Stimulated activated naive CD8-positive, alpha-beta T cell treated with anti-CD3 and anti-CD28 coated beads, Interleukin-15, amount 100 ng/mL, for 72 hours (primary cell): ENCODE measurements at regions not wholly inside any gene's neighbourhood (a gene's known extent, or its start where the extent isn't known, plus 50 kb on each side); places are given as distances from the start of the nearest gene placed in this dataset.

ENCODE experiments used
- ATAC-seq: fragments of 150-1000 bp; cut with Tn5 transposase; 2 replicates; pipeline ENCODE4 v1.10.0; 2021; ENCODE audit warnings: mild to moderate bottlenecking, moderate library complexity
- DNase-seq, 2 donors: peaks; one replicate each; pipeline ENCODE4 v3.0.0; 2021 to 2022
- H3K27ac Mint-ChIP-seq, 2 donors: one replicate each; pipeline ENCODE4 v1.8.0; 2022; ENCODE audit warnings: mild to moderate bottlenecking in 2 of 2, mixed read lengths in 2 of 2, moderate library complexity in 2 of 2
- H3K27me3 Mint-ChIP-seq: one replicate; pipeline ENCODE4 v1.8.0; 2022; ENCODE audit warnings: mixed read lengths
- H3K4me1 Mint-ChIP-seq: one replicate; pipeline ENCODE4 v1.8.0; 2022; ENCODE audit warnings: mild to moderate bottlenecking, mixed read lengths
- H3K4me3 Mint-ChIP-seq, 2 donors: one replicate each; pipeline ENCODE4 v1.8.0; 2022; ENCODE audit warnings: mild to moderate bottlenecking in 2 of 2, mixed read lengths in 2 of 2, moderate library complexity in 1 of 2
- H3K9me3 Mint-ChIP-seq, 2 donors: one replicate each; pipeline ENCODE4 v1.8.0; 2022; ENCODE audit warnings: mixed read lengths in 2 of 2

DNA sequence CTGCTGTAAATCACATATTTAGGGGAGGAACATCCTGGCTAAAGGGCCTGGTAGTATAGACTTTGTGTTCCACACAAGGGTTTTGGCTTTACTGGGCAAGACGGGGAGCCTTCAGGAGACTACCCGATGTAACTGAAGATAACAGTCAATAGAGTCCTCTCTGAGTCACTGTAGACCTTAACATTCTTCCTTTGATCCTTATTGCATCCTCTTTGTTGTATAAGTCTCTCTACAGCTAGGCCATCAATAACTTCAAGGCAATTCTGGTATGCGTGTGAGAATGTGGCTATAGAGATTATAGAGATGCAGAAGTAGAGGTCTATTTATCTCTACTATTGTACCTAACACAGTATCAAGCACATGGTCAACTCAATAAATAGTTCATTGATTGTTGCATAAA is 67.3 kb upstream of the STK32A start:
- Mint-ChIP-seq H3K9me3 (no peaks in the 10 kb centered on the region), H3K4me1 (no peaks in the 10 kb centered on the region), H3K4me3 (no peak overlapping the region), H3K27me3 (peaks cover under 1% of the 10 kb centered on the region), H3K27ac (no peak overlapping the region)
- ATAC-seq (no peak), DNase-seq (no peak)

DNA sequence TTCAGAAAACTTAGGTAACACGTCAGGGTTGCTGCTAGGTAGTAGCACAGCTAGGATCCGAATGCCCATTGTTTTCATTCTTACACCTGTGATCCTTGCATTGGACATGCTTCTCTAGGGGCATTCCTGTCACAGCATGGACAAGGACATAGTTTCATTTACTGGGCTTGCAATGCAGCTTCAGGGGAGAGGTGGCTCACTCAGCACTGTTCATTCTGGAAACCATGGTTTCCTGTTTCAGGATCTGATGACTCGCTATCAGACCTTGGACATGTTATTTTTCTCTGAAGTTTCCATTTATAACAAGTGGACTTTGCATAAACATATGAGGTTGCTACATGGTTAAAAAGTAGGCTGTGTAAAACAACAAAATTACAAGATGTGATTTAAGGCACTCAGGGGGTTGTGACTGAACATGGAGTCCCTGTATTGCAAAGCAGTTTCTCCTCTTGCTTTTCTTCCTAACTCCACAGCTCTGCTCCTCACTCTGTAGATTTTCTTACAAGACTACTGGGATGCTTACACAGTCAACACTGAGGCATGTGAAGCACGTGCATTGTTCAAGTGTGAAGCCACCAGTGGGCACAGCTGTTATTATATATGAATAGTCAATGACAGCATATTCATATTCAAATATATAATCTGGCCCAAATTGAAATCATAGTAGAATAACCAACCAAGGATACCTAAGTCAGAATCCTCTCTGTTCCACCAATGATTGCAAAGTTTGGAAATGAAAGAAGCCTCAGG is 66.1 kb upstream of the STK32A start:
- no peak overlapping the region for H3K27ac Mint-ChIP-seq
- H3K9me3 Mint-ChIP-seq: no peaks in the 10 kb centered on the region
- H3K4me3 Mint-ChIP-seq: no peak overlapping the region
- DNase-seq (no peak), ATAC-seq (no peak)
- H3K27me3 Mint-ChIP-seq: no peaks in the 10 kb centered on the region
- H3K4me1 Mint-ChIP-seq: no peaks in the 10 kb centered on the region

DNA sequence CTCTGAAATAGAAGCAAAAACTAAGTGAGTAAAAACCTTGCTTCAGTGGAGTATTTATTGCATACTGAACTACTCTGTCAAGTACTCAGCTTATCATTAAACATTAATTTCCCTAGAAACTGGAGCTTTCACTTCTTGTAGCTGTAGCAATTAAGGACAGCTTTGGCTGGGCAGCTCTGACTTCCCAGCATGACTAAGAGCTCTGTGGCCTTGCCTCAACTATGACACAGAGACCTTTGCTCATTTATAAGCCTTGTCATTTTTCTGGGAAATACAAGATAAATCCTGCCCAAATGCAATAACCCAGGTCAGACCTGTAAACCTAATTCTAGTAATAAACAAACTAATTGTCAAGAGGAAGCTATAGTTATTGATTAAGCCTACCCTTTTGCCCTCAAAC is 65.4 kb upstream of the STK32A start:
- no peaks in the 10 kb centered on the region for H3K9me3 Mint-ChIP-seq
- no peak overlapping the region for H3K4me3 Mint-ChIP-seq
- no peaks in the 10 kb centered on the region for H3K27me3 Mint-ChIP-seq
- no peaks in the 10 kb centered on the region for H3K4me1 Mint-ChIP-seq
- DNase-seq (no peak), ATAC-seq (no peak)
- no peak overlapping the region for H3K27ac Mint-ChIP-seq

DNA sequence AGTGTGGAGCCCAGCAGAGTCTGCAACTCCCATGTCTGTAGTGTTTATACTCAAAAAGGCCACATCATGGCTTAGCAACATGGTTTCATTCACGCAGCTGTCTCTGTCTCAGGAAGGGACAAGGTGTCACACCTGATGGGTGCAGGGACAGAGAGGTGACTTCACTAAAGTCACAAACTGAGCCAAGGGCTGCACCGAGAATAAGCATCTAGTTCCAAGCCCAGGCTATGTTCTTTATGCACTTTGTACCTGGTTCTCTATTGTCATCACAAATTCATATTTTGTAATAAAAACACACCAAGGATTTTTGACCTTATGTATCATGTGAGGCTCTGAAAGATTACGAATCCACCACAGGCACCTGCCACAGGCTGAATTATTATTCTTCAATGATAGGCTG is 64.9 kb upstream of the STK32A start:
- H3K9me3 Mint-ChIP-seq: no peaks in the 10 kb centered on the region
- no peak overlapping the region for H3K4me3 Mint-ChIP-seq
- no peak for DNase-seq
- H3K27me3 Mint-ChIP-seq: no peaks in the 10 kb centered on the region
- H3K27ac Mint-ChIP-seq: no peak overlapping the region
- no peaks in the 10 kb centered on the region for H3K4me1 Mint-ChIP-seq
- no peak for ATAC-seq

GRCh38 chr5:147170603-147171002 is 64.2 kb upstream of the STK32A start:
- Mint-ChIP-seq H3K9me3 (no peaks in the 10 kb centered on the region), H3K27me3 (no peaks in the 10 kb centered on the region), H3K4me3 (no peak overlapping the region), H3K27ac (no peak overlapping the region), H3K4me1 (no peaks in the 10 kb centered on the region)
- DNase-seq (no peak), ATAC-seq (no peak)

DNA sequence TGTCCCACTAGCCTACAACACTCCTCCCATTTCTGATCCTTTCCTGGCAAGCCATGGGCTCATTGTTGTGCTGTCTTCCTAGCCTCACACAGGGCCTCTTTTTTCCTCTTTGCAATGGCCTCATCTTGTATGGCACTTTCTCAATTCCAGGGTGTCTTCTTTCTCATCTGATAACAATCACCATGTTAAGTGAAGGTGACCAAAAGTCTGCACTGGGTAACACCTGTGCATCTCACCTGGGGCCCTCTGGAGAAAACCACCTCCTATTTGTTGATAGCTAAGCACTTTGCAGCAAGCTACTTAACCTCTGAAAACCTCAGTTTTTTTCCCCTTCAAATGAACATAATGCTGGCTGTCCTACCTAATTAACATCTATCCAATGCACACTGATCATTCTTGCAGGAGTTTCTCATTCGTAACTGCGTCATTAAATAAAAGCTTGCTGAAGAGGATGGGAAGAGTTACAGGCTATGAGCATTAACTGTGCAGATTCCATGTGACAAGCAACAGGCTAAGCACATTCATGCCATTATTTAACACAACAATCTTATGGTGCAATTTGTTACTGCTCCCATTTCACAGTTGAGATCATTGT is 60.1 kb upstream of the STK32A start:
- Mint-ChIP-seq H3K9me3 (no peaks in the 10 kb centered on the region), H3K27me3 (peaks cover 15% of the 10 kb centered on the region), H3K4me1 (no peaks in the 10 kb centered on the region), H3K4me3 (no peak overlapping the region), H3K27ac (no peak overlapping the region)
- DNase-seq (no peak), ATAC-seq (no peak)

DNA sequence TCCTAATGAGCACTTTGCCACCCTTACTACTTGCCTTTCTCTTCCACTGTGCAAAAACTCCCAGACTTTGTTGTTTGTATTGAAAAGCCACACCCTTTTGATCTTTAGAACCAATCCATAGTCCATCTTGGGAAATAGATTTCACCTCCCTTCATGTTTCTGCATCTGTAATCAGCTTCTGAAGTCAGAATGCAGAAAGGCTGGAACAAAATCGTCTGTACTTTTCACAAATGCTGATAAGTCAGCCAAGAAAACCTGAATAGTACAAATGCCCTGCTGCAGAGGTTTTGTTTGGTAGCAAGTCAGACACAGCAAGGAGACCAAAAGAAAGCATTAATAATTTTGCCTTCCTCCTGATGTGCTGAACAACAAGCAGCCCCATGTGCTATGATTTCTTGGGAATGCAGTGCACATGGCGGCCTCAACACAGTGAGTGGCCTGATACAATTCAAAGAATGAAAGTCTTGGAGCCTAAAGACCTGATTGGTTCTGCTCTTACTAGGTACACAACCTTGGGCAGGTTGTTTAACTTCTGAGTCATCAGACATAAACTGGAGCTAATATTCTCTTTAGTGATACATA is 59.2 kb upstream of the STK32A start:
- ATAC-seq (no peak), DNase-seq (no peak)
- Mint-ChIP-seq H3K27me3 (peaks cover 15% of the 10 kb centered on the region), H3K4me1 (no peaks in the 10 kb centered on the region), H3K9me3 (no peaks in the 10 kb centered on the region), H3K4me3 (no peak overlapping the region), H3K27ac (no peak overlapping the region)

DNA sequence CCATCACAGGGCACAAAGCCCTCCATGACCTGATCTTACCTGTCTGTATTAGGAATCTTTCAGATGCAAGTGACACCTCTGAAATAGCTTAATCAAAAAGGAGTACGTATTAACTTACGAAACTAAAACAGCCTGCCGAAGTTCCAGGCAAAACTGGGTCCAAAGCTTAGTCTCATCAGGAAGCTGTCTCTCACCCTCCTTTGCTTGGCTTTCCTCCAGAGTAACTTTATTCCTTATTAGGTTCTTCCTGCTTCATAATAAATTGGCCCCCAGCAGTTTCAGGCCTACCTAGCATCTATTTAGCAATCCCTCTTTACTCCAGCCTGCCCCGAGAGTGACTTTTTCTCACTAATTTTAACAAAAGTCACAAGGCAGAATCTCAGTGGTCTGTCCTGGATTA is 58.4 kb upstream of the STK32A start:
- DNase-seq: no peak
- Mint-ChIP-seq H3K27me3 (peaks cover 15% of the 10 kb centered on the region), H3K4me1 (no peaks in the 10 kb centered on the region), H3K27ac (no peak overlapping the region), H3K9me3 (no peaks in the 10 kb centered on the region), H3K4me3 (no peak overlapping the region)
- no peak for ATAC-seq

GRCh38 chr5:147177125-147177840 is 57.5 kb upstream of the STK32A start:
- DNase-seq (no peak), ATAC-seq (no peak)
- Mint-ChIP-seq H3K27ac (no peak overlapping the region), H3K4me1 (no peaks in the 10 kb centered on the region), H3K9me3 (no peaks in the 10 kb centered on the region), H3K4me3 (no peak overlapping the region), H3K27me3 (peaks cover 15% of the 10 kb centered on the region)

GRCh38 chr5:147179562-147180147 is 55.2 kb upstream of the STK32A start:
- DNase-seq: no peak
- Mint-ChIP-seq H3K27me3 (peaks cover 15% of the 10 kb centered on the region), H3K27ac (no peak overlapping the region), H3K4me1 (no peaks in the 10 kb centered on the region), H3K4me3 (no peak overlapping the region), H3K9me3 (no peaks in the 10 kb centered on the region)
- ATAC-seq: no peak

- no peak overlapping the region for H3K4me3 Mint-ChIP-seq
- ATAC-seq (no peak), DNase-seq (no peak)
- peaks cover 15% of the 10 kb centered on the region for H3K27me3 Mint-ChIP-seq
- no peaks in the 10 kb centered on the region for H3K9me3 Mint-ChIP-seq
- no peak overlapping the region for H3K27ac Mint-ChIP-seq
- H3K4me1 Mint-ChIP-seq: no peaks in the 10 kb centered on the region
These were observed 54.1 kb upstream of the STK32A start for GRCh38 chr5:147180751-147181150.
